GM10266 (cell line): ENCODE measurements at regions not wholly inside any gene's neighbourhood (a gene's known extent, or its start where the extent isn't known, plus 50 kb on each side); places are given as distances from the start of the nearest gene placed in this dataset.

Experiments used
- DNase-seq: peaks from one replicate; pipeline ENCODE4 v3.0.0; 2012; ENCODE audit errors: extremely low spot score
- CTCF ChIP-seq: IDR thresholded peaks from 2 replicates; pipeline ENCODE4 v1.5.1; 2012; ENCODE audit warnings: mild to moderate bottlenecking, low read depth; ENCODE audit not compliant: control insufficient read depth, insufficient read depth; ENCODE audit errors: missing control alignments

GRCh38 chr2:17122887-17123501 lies 395.2 kb downstream of the RAD51AP2 start:
- no peak for TF ChIP-seq CTCF
- no peak for DNase-seq

- DNase-seq: no peak
- TF ChIP-seq CTCF: no peak
Measured at GRCh38 chr2:17115466-17115865, 402.8 kb downstream of the RAD51AP2 start.

GRCh38 chr2:17115042-17115441 lies 403.2 kb downstream of the RAD51AP2 start:
- no peak for TF ChIP-seq CTCF
- DNase-seq: no peak

- no peak for DNase-seq
- no peak for TF ChIP-seq CTCF
Measured at GRCh38 chr2:17107871-17108270, 410.4 kb downstream of the RAD51AP2 start.

- DNase-seq: no peak
- no peak for TF ChIP-seq CTCF
Measured at GRCh38 chr2:17107151-17107550, 411.1 kb downstream of the RAD51AP2 start.

GRCh38 chr2:17106418-17106817 lies 411.8 kb downstream of the RAD51AP2 start:
- no peak for TF ChIP-seq CTCF
- no peak for DNase-seq

- no peak for TF ChIP-seq CTCF
- no peak for DNase-seq
Measured at GRCh38 chr2:17104454-17104853, 413.8 kb downstream of the RAD51AP2 start.
